ENCODE measurements at regions not wholly inside any gene's neighbourhood (a gene's known extent, or its start where the extent isn't known, plus 50 kb on each side); places are given as distances from the start of the nearest gene placed in this dataset.

DNA sequence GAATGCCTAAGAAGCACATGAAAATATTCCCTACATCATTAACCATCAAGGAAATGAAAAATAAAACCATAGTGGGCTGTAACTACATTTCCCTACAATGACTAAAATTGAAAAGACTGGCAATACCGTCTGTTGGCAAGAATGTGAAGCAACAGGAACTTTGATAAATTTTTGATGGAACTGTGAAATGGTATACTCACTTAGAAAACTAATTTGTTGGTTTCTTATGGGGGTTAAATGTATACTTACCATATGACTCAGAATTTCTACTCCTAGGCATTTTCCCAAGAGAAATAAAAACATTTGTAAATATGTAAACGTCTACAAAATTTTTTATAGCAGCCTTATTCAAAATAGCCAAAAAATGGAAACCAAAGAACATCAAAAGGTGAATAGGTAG lies 121.4 kb upstream of the PLEKHA5 start:
- H3K9me3 ChIP-seq, result no peaks in the 10 kb centered on the region
- TF ChIP-seq CTCF (IDR thresholded peaks at IDR 0.05), result no peak
- intact Hi-C loops (cut with DNase I, micrococcal nuclease), result no loop called here
- H3K36me3 ChIP-seq (ENCODE audit: low read depth), result no peaks in the 10 kb centered on the region
- DNase-seq (no peak), ATAC-seq (no peak)
- no peak overlapping the region for H3K4me3 ChIP-seq
- H3K4me1 ChIP-seq (ENCODE audit: low read depth), result no peaks in the 10 kb centered on the region

GRCh38 chr12:19010087-19010486 lies 119.4 kb upstream of the PLEKHA5 start:
- H3K4me3 ChIP-seq, result no peak overlapping the region
- no peaks in the 10 kb centered on the region for H3K9me3 ChIP-seq
- intact Hi-C loops (cut with DNase I, micrococcal nuclease), result no loop called here
- no peak for TF ChIP-seq CTCF (IDR thresholded peaks at IDR 0.05)
- ATAC-seq (peak; percentile 46), DNase-seq (no peak)
- no peaks in the 10 kb centered on the region for H3K36me3 ChIP-seq (ENCODE audit: low read depth)
- no peaks in the 10 kb centered on the region for H3K4me1 ChIP-seq (ENCODE audit: low read depth)

DNA sequence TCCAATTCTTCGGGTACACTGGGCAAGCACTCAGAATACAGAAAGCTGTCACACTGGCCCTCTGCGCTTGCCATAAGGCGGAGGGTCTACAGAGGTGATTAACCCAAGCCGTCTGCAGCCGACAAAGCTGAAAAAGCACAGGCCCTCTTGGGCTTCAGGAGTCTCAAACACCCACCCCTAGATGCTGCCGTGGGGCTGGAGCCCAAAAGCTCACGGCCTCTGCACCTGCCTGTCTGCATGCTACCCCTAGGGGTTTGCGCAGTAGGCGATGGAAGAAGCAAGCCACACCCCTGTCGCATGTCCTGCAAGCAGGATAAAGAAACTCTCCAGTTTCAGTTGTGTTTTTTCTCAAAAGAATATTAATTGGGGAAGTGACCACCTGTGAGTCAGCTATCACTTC lies 118.8 kb upstream of the PLEKHA5 start:
- intact Hi-C loops (cut with DNase I, micrococcal nuclease), result no loop called here
- H3K4me1 ChIP-seq (ENCODE audit: low read depth), result no peaks in the 10 kb centered on the region
- H3K9me3 ChIP-seq, result no peaks in the 10 kb centered on the region
- no peak for ATAC-seq
- no peak for TF ChIP-seq CTCF (IDR thresholded peaks at IDR 0.05)
- no peaks in the 10 kb centered on the region for H3K36me3 ChIP-seq (ENCODE audit: low read depth)
- DNase-seq, result no peak
- no peak overlapping the region for H3K4me3 ChIP-seq

- Histone ChIP-seq H3K9me3 (no peaks in the 10 kb centered on the region), H3K4me3 (no peak overlapping the region), H3K4me1 (ENCODE audit: low read depth) (no peaks in the 10 kb centered on the region), H3K36me3 (ENCODE audit: low read depth) (no peaks in the 10 kb centered on the region)
- intact Hi-C loops (cut with DNase I, micrococcal nuclease), result no loop called here
- DNase-seq, result no peak
- no peak for TF ChIP-seq CTCF (IDR thresholded peaks at IDR 0.05)
- ATAC-seq, result no peak
These were observed 116.6 kb upstream of the PLEKHA5 start for GRCh38 chr12:19012965-19013364.

DNA sequence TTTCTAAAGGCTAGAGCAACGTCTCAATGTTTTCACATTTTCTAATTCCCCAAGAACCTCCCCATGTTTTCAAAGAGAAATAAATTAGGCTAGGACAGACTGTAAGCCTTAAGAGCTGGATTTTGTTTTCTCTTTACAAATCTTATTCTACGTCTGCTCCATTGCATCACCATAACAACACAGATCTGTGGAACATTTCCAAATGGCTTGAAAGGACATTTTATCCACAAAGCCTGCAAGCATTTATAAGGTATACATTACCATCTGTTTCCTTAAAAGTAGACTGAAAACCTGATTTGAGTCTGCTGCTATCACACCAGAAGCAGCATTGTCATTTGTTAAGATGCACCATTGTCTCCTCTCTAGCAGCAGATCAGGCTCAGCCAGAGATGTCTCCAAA lies 115.3 kb upstream of the PLEKHA5 start:
- DNase-seq (no peak), ATAC-seq (no peak)
- no peaks in the 10 kb centered on the region for H3K9me3 ChIP-seq
- TF ChIP-seq CTCF (IDR thresholded peaks at IDR 0.05), result no peak
- no peak overlapping the region for H3K4me3 ChIP-seq
- no peaks in the 10 kb centered on the region for H3K36me3 ChIP-seq (ENCODE audit: low read depth)
- intact Hi-C loops (cut with DNase I, micrococcal nuclease), result no loop called here
- no peaks in the 10 kb centered on the region for H3K4me1 ChIP-seq (ENCODE audit: low read depth)

DNA sequence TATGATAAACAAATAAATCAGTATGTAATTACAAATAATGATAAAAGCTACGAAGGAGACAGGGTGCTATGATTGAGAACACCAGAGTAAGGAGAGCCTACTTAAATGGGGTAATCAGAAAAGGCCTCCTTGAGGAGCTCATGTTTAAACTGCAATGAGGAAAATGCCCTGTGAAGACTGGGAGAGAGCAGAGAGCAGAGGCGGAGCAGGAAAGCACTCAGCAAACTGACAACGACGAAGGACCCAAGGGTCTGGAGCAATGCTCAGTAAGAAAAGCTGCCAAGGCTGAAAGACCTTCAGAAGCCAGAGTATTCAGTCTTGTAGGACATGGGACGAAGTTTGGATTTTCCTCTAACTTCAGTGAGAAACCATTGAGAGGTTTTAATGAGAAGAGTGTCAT lies 114.2 kb upstream of the PLEKHA5 start:
- no peak for ATAC-seq
- intact Hi-C loops (cut with DNase I, micrococcal nuclease), result no loop called here

More for the DNA sequence above, 114.2 kb upstream of the PLEKHA5 start:
- TF ChIP-seq CTCF (IDR thresholded peaks at IDR 0.05), result no peak
- no peaks in the 10 kb centered on the region for H3K36me3 ChIP-seq (ENCODE audit: low read depth)
- no peak for DNase-seq
- H3K4me3 ChIP-seq, result no peak overlapping the region
- H3K4me1 ChIP-seq (ENCODE audit: low read depth), result no peaks in the 10 kb centered on the region
- H3K9me3 ChIP-seq, result no peaks in the 10 kb centered on the region
